ENCODE measurements at regions not wholly inside any gene's neighbourhood (a gene's known extent, or its start where the extent isn't known, plus 50 kb on each side); places are given as distances from the start of the nearest gene placed in this dataset.

GRCh38 chr10:53402594-53402993 is 630.0 kb upstream of the MBL2 start:
- WGBS, 2 experiments (ENCODE audit: insufficient coverage in 1 of 2, insufficient read length in 1 of 2): 75 to 83% methylated on average over 1 to 3 of the region's 3 CpGs
- H3K27me3 Mint-ChIP-seq (ENCODE audit: insufficient read depth): no peaks in the 10 kb centered on the region
- H3K4me1 Mint-ChIP-seq: no peaks in the 10 kb centered on the region
- Histone ChIP-seq H3K4me1 (ENCODE audit: control insufficient read depth, insufficient read depth, low read length) (no peaks in the 10 kb centered on the region), H3K27me3 (ENCODE audit: control insufficient read depth, insufficient read depth, low read length, poor library complexity, severe bottlenecking) (no peaks in the 10 kb centered on the region), H3K9me3 (ENCODE audit: control insufficient read depth, low read length) (peaks cover 10% of the 10 kb centered on the region), H3K4me3 (ENCODE audit: low read length) (no peak overlapping the region), H3K27ac (ENCODE audit: low read depth, low read length) (no peak overlapping the region), H3K9ac (ENCODE audit: extremely low read depth, low read length, poor library complexity, severe bottlenecking) (no peak overlapping the region), H3K36me3 (ENCODE audit: control insufficient read depth, insufficient read depth, low read length) (no peaks in the 10 kb centered on the region)
- H3K9me3 Mint-ChIP-seq: peaks cover 10% of the 10 kb centered on the region
- TF ChIP-seq CTCF (conservative IDR thresholded peaks at IDR 0.05): no peak
- H3K4me3 Mint-ChIP-seq: no peak overlapping the region
- H3K27ac Mint-ChIP-seq: no peak overlapping the region
- DNase-seq: no peak
- no peaks in the 10 kb centered on the region for H3K36me3 Mint-ChIP-seq (ENCODE audit: low read depth)

- Histone ChIP-seq H3K27ac (ENCODE audit: low read depth, low read length) (no peak overlapping the region), H3K9me3 (ENCODE audit: control insufficient read depth, low read length) (peaks cover 19% of the 10 kb centered on the region), H3K4me3 (ENCODE audit: low read length) (no peak overlapping the region), H3K4me1 (ENCODE audit: control insufficient read depth, insufficient read depth, low read length) (no peaks in the 10 kb centered on the region), H3K36me3 (ENCODE audit: control insufficient read depth, insufficient read depth, low read length) (no peaks in the 10 kb centered on the region), H3K27me3 (ENCODE audit: control insufficient read depth, insufficient read depth, low read length, poor library complexity, severe bottlenecking) (no peaks in the 10 kb centered on the region), H3K9ac (ENCODE audit: extremely low read depth, low read length, poor library complexity, severe bottlenecking) (no peak overlapping the region)
- Mint-ChIP-seq H3K9me3 (peaks cover 20% of the 10 kb centered on the region), H3K27ac (no peak overlapping the region), H3K4me1 (no peaks in the 10 kb centered on the region), H3K4me3 (no peak overlapping the region), H3K36me3 (ENCODE audit: low read depth) (no peaks in the 10 kb centered on the region), H3K27me3 (ENCODE audit: insufficient read depth) (no peaks in the 10 kb centered on the region)
- TF ChIP-seq CTCF (conservative IDR thresholded peaks at IDR 0.05): no peak
- no peak for DNase-seq
Measured at GRCh38 chr10:53401536-53401935, 629.0 kb upstream of the MBL2 start.

- no peak overlapping the region for H3K9ac ChIP-seq (ENCODE audit: extremely low read depth, low read length, poor library complexity, severe bottlenecking)
- Mint-ChIP-seq H3K27ac (no peak overlapping the region), H3K4me3 (no peak overlapping the region), H3K36me3 (ENCODE audit: low read depth) (no peaks in the 10 kb centered on the region), H3K27me3 (ENCODE audit: insufficient read depth) (no peaks in the 10 kb centered on the region), H3K4me1 (no peaks in the 10 kb centered on the region), H3K9me3 (peaks cover 51% of the 10 kb centered on the region)
- 90 to 96% methylated on average over 1 to 2 of the region's 2 CpGs for WGBS, 2 experiments (ENCODE audit: insufficient coverage in 1 of 2, insufficient read length in 1 of 2)
- no peaks in the 10 kb centered on the region for H3K36me3 ChIP-seq (ENCODE audit: control insufficient read depth, insufficient read depth, low read length)
- no peak for TF ChIP-seq CTCF (conservative IDR thresholded peaks at IDR 0.05)
- H3K4me3 ChIP-seq (ENCODE audit: low read length): no peak overlapping the region
- H3K27me3 ChIP-seq (ENCODE audit: control insufficient read depth, insufficient read depth, low read length, poor library complexity, severe bottlenecking): no peaks in the 10 kb centered on the region
- DNase-seq: no peak
- H3K4me1 ChIP-seq (ENCODE audit: control insufficient read depth, insufficient read depth, low read length): no peaks in the 10 kb centered on the region
- H3K9me3 ChIP-seq (ENCODE audit: control insufficient read depth, low read length): peaks cover 48% of the 10 kb centered on the region
- H3K27ac ChIP-seq (ENCODE audit: low read depth, low read length): no peak overlapping the region
Measured at GRCh38 chr10:53396876-53397275, 624.3 kb upstream of the MBL2 start.

All from endodermal cell (in vitro differentiated cells).